Cerebellar cortex (tissue), 1 donor: ENCODE measurements at regions not wholly inside any gene's neighbourhood (a gene's known extent, or its start where the extent isn't known, plus 50 kb on each side); places are given as distances from the start of the nearest gene placed in this dataset.

Experiments
- DNase-seq: peaks from one replicate; pipeline ENCODE4 v3.0.0-alpha.2; 2015; ENCODE audit warnings: low spot score

- DNase-seq = no peak
These were observed 230.7 kb upstream of the RBMS3 start for GRCh38 chr3:29050155-29050554.

- DNase-seq = no peak
These were observed 223.5 kb upstream of the RBMS3 start for GRCh38 chr3:29057326-29057725.

- DNase-seq = no peak
These were observed 216.8 kb upstream of the RBMS3 start for GRCh38 chr3:29064085-29064484.

- peak; percentile 3 for DNase-seq
These were observed 215.6 kb upstream of the RBMS3 start for GRCh38 chr3:29065211-29065785.

- no peak for DNase-seq
These were observed 213.9 kb upstream of the RBMS3 start for GRCh38 chr3:29067007-29067406.

GRCh38 chr3:29070959-29071634, 209.8 kb upstream of the RBMS3 start:
- DNase-seq = no peak

- DNase-seq = no peak
These were observed 208.3 kb upstream of the RBMS3 start for GRCh38 chr3:29072611-29073010.

GRCh38 chr3:29077356-29077755, 203.5 kb upstream of the RBMS3 start:
- no peak for DNase-seq

GRCh38 chr3:29079358-29079757, 201.5 kb upstream of the RBMS3 start:
- no peak for DNase-seq

- no peak for DNase-seq
These were observed 199.9 kb upstream of the RBMS3 start for GRCh38 chr3:29080967-29081366.

GRCh38 chr3:29083081-29083480, 197.8 kb upstream of the RBMS3 start:
- no peak for DNase-seq

- no peak for DNase-seq
These were observed 197.2 kb upstream of the RBMS3 start for GRCh38 chr3:29083676-29084075.

- DNase-seq = no peak
These were observed 192.3 kb upstream of the RBMS3 start for GRCh38 chr3:29088579-29088978.

- DNase-seq = no peak
These were observed 189.8 kb upstream of the RBMS3 start for GRCh38 chr3:29090912-29091597.

- DNase-seq = no peak
These were observed 189.2 kb upstream of the RBMS3 start for GRCh38 chr3:29091599-29092189.

GRCh38 chr3:29092348-29092747, 188.5 kb upstream of the RBMS3 start:
- no peak for DNase-seq

GRCh38 chr3:29099296-29099695, 181.6 kb upstream of the RBMS3 start:
- DNase-seq = no peak

GRCh38 chr3:29099775-29100174, 181.1 kb upstream of the RBMS3 start:
- no peak for DNase-seq

- no peak for DNase-seq
These were observed 180.6 kb upstream of the RBMS3 start for GRCh38 chr3:29100292-29100691.

GRCh38 chr3:29128001-29128400, 152.9 kb upstream of the RBMS3 start:
- no peak for DNase-seq

- DNase-seq = no peak
These were observed 143.3 kb upstream of the RBMS3 start for GRCh38 chr3:29137601-29138000.

GRCh38 chr3:29138171-29138570, 142.7 kb upstream of the RBMS3 start:
- DNase-seq = no peak

GRCh38 chr3:29140666-29141065, 140.2 kb upstream of the RBMS3 start:
- no peak for DNase-seq
